Fibroblast of lung (primary cell): ENCODE measurements at regions not wholly inside any gene's neighbourhood (a gene's known extent, or its start where the extent isn't known, plus 50 kb on each side); places are given as distances from the start of the nearest gene placed in this dataset.

ENCODE experiments used
- DNase-seq, 2 donors: peaks; one replicate each; pipeline versions ENCODE4 v3.0.0 to v3.0.0-alpha.2; 2010; ENCODE audit warnings: low read depth in 2 of 2
- H2AFZ ChIP-seq: 2 replicates; pipeline ENCODE4 v1.5.1; 2012; ENCODE audit warnings: low read length, control low read depth, inconsistent platforms
- H3K27ac ChIP-seq: 2 replicates; pipeline ENCODE4 v1.5.1; 2011; ENCODE audit warnings: low read length, control low read depth; ENCODE audit not compliant: insufficient read depth
- H3K27me3 ChIP-seq: 2 replicates; pipeline ENCODE4 v1.5.1; 2011; ENCODE audit warnings: mild to moderate bottlenecking, low read length; ENCODE audit not compliant: control insufficient read depth, insufficient read depth
- H3K36me3 ChIP-seq: 2 replicates; pipeline ENCODE4 v1.5.1; 2011; ENCODE audit warnings: low read length; ENCODE audit not compliant: control insufficient read depth, insufficient read depth
- H3K4me1 ChIP-seq: 2 replicates; pipeline ENCODE4 v1.5.1; 2011; ENCODE audit warnings: low read length; ENCODE audit not compliant: control insufficient read depth, insufficient read depth; ENCODE audit errors: extremely low read depth
- H3K4me2 ChIP-seq: 2 replicates; pipeline ENCODE4 v1.5.1; 2011; ENCODE audit warnings: low read length, control low read depth; ENCODE audit not compliant: insufficient read depth; ENCODE audit errors: extremely low read depth
- H3K4me3 ChIP-seq, 4 experiments: fragments of 200-600 bp in 1 of 4; sonication (generic) in 1 of 4; replicated peaks in 1 of 4; 2 replicates each; pipeline ENCODE4 v1.5.1; 2011 to 2016; ENCODE audit warnings: low read length in 4 of 4, low read depth in 3 of 4, mild to moderate bottlenecking in 3 of 4, control low read depth in 2 of 4, inconsistent platforms in 1 of 4, mixed read lengths in 1 of 4; ENCODE audit not compliant: insufficient read depth in 1 of 4; ENCODE audit errors: control extremely low read depth in 1 of 4
- H3K79me2 ChIP-seq: 2 replicates; pipeline ENCODE4 v1.5.1; 2012; ENCODE audit warnings: mild to moderate bottlenecking, low read length, inconsistent platforms; ENCODE audit not compliant: control insufficient read depth, insufficient read depth
- H3K9ac ChIP-seq: 2 replicates; pipeline ENCODE4 v1.5.1; 2011; ENCODE audit warnings: mild to moderate bottlenecking, low read length, control low read depth; ENCODE audit not compliant: insufficient read depth
- H3K9me3 ChIP-seq: 2 replicates; pipeline ENCODE4 v1.5.1; 2012; ENCODE audit warnings: low read depth, low read length; ENCODE audit not compliant: control insufficient read depth, insufficient read depth
- H4K20me1 ChIP-seq: 2 replicates; pipeline ENCODE4 v1.5.1; 2011; ENCODE audit warnings: low read length; ENCODE audit not compliant: control insufficient read depth, insufficient read depth; ENCODE audit errors: extremely low read depth
- EZH2 ChIP-seq: IDR thresholded peaks from 2 replicates; pipeline ENCODE4 v1.5.1; 2012; ENCODE audit warnings: low read length, control low read depth, mild to moderate bottlenecking; ENCODE audit errors: missing control alignments
- TF ChIP-seq, protein P1 (sequence below), 2 donors: IDR thresholded peaks in 1 of 2; conservative IDR thresholded peaks in 1 of 2; 1 replicate in 1 of 2; 2 replicates in 1 of 2; pipeline ENCODE4 v1.5.1; 2011 to 2012; ENCODE audit warnings: low read length in 2 of 2, control low read depth in 1 of 2, inconsistent platforms in 1 of 2, low read depth in 1 of 2, mild to moderate bottlenecking in 1 of 2

DNA sequence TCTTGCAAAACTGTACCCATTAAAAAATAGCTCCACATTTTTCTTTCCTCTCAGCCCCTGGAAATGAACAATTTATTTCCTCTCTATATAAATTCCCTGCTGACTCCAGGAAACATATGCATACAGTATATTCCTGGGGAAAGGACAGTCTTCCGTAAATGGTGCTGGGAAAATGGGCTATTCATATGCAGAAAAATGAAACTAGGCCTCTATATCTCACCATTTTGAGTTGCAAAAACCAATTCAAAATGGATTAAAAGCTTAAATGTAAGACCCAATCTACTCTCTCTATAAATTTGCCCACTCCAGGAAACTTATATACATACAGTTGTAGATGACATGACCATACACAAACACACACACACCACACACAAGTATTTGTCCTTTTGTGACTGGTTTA, 85.9 kb upstream of the GPR149 start:
- TF ChIP-seq EZH2: no peak
- Histone ChIP-seq H3K9me3 (no peaks in the 10 kb centered on the region), H3K9ac (no peak overlapping the region), H3K4me2 (no peak overlapping the region), H3K4me3 (no peak overlapping the region), H2AFZ (no peak overlapping the region), H3K79me2 (no peaks in the 10 kb centered on the region), H4K20me1 (no peaks in the 10 kb centered on the region), H3K27ac (no peak overlapping the region), H3K4me1 (no peaks in the 10 kb centered on the region), H3K27me3 (no peaks in the 10 kb centered on the region), H3K36me3 (no peaks in the 10 kb centered on the region)
- no peak for DNase-seq

DNA sequence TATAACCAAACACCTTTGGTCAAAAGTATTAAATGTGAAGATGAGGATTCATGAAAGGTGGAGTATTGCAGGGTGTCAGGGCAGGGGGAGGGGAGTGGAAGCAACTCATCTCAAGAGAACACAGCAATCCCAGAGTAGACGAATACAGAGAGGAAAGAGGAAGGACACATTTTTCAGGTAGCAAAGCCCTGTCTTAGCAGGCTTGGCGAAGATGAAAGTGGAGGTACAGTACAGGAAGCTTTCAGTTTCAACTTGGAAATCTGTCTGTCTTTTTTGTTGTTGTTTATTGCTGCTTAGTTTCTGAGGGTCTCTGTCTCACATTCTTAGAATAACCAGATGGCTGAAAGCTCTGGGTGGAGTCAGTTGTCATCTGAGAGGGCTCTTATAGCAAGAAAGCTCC, 80.8 kb upstream of the GPR149 start:
- Histone ChIP-seq H3K36me3 (no peaks in the 10 kb centered on the region), H3K27ac (no peak overlapping the region), H3K79me2 (no peaks in the 10 kb centered on the region), H3K4me1 (no peaks in the 10 kb centered on the region), H3K4me2 (no peak overlapping the region), H3K9ac (no peak overlapping the region), H3K4me3 (no peak overlapping the region), H2AFZ (no peak overlapping the region), H3K9me3 (no peaks in the 10 kb centered on the region), H3K27me3 (no peaks in the 10 kb centered on the region), H4K20me1 (no peaks in the 10 kb centered on the region)
- TF ChIP-seq EZH2: no peak
- TF ChIP-seq, protein P1, sequence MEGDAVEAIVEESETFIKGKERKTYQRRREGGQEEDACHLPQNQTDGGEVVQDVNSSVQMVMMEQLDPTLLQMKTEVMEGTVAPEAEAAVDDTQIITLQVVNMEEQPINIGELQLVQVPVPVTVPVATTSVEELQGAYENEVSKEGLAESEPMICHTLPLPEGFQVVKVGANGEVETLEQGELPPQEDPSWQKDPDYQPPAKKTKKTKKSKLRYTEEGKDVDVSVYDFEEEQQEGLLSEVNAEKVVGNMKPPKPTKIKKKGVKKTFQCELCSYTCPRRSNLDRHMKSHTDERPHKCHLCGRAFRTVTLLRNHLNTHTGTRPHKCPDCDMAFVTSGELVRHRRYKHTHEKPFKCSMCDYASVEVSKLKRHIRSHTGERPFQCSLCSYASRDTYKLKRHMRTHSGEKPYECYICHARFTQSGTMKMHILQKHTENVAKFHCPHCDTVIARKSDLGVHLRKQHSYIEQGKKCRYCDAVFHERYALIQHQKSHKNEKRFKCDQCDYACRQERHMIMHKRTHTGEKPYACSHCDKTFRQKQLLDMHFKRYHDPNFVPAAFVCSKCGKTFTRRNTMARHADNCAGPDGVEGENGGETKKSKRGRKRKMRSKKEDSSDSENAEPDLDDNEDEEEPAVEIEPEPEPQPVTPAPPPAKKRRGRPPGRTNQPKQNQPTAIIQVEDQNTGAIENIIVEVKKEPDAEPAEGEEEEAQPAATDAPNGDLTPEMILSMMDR (conservative IDR thresholded peaks at IDR 0.05 in 1 of 2, IDR thresholded peaks at IDR 0.05 in 1 of 2; ENCODE audit: low read depth in 1 of 2, low read length in 2 of 2): no peak
- DNase-seq: no peak

DNA sequence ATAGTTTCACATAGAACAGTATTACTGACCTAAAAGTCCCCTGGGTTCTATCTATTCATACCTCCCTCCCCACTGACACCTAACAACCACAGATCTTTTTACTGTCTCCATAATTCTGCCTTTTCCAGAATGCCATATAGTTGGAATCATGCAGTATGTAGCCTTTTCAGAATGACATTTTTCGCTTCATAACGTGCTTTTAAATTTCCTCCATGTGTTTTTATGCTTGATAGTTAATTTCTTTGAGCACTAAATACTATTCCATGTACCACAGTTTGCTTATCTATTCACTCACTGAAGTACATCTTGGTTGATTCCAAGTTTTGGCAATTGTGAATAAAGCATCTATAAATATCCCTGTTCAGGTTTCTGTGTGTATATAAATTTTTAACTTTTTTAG, 77.7 kb upstream of the GPR149 start:
- H3K79me2 ChIP-seq: no peaks in the 10 kb centered on the region
- H3K4me2 ChIP-seq: no peak overlapping the region
- H3K27me3 ChIP-seq: no peaks in the 10 kb centered on the region
- no peaks in the 10 kb centered on the region for H3K4me1 ChIP-seq
- no peaks in the 10 kb centered on the region for H3K36me3 ChIP-seq
- TF ChIP-seq, protein P1 (conservative IDR thresholded peaks at IDR 0.05 in 1 of 2, IDR thresholded peaks at IDR 0.05 in 1 of 2; ENCODE audit: low read depth in 1 of 2, low read length in 2 of 2): no peak
- TF ChIP-seq EZH2: no peak
- H2AFZ ChIP-seq: no peak overlapping the region
- H4K20me1 ChIP-seq: no peaks in the 10 kb centered on the region
- DNase-seq: no peak
- H3K9me3 ChIP-seq: no peaks in the 10 kb centered on the region
- H3K9ac ChIP-seq: no peak overlapping the region
- H3K4me3 ChIP-seq: no peak overlapping the region
- no peak overlapping the region for H3K27ac ChIP-seq

DNA sequence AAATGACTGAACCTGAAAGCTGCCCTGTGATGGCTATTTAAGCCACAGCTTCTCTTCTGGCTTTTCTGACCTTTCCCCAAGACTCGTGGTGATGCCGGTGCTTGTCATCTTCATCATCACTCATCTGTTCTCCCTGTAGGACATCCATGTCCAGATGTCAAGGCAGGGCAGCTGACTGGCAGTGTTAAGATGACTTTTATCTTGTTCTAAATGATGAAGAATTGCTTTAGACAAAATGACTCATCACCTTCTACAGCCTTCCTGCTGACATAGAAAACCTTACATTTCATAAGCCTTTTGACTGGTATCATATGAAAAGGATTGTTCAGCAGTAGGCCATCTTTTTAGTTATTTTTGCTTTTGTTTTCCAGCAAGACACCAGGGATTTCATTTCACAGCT, 67.0 kb upstream of the GPR149 start:
- no peaks in the 10 kb centered on the region for H3K36me3 ChIP-seq
- no peak overlapping the region for H3K4me2 ChIP-seq
- H3K4me3 ChIP-seq: no peak overlapping the region
- no peak overlapping the region for H3K9ac ChIP-seq
- no peak overlapping the region for H3K27ac ChIP-seq
- no peak overlapping the region for H2AFZ ChIP-seq
- no peaks in the 10 kb centered on the region for H3K79me2 ChIP-seq
- no peaks in the 10 kb centered on the region for H3K27me3 ChIP-seq
- H3K9me3 ChIP-seq: no peaks in the 10 kb centered on the region
- no peaks in the 10 kb centered on the region for H4K20me1 ChIP-seq
- H3K4me1 ChIP-seq: no peaks in the 10 kb centered on the region
- DNase-seq: no peak
- TF ChIP-seq, protein P1 (conservative IDR thresholded peaks at IDR 0.05 in 1 of 2, IDR thresholded peaks at IDR 0.05 in 1 of 2; ENCODE audit: low read depth in 1 of 2, low read length in 2 of 2): no peak
- TF ChIP-seq EZH2: no peak
